Vagina (tissue), 2 donors: ENCODE measurements at regions not wholly inside any gene's neighbourhood (a gene's known extent, or its start where the extent isn't known, plus 50 kb on each side); places are given as distances from the start of the nearest gene placed in this dataset.
"Not testable (repeated sequence)": the region's sequence is repeated elsewhere in the genome, so short reads cannot be mapped to it uniquely, and the experiment has no call there.

Source experiments
- DNase-seq, 2 donors: peaks; one replicate each; pipeline ENCODE4 v3.0.0-alpha.2; 2017; ENCODE audit errors: extremely low spot score in 2 of 2
- H3K27ac ChIP-seq: fragments of 200-600 bp; sonication (generic); one replicate; pipeline ENCODE4 v1.5.1; 2019
- H3K27me3 ChIP-seq: fragments of 200-600 bp; sonication (generic); one replicate; pipeline ENCODE4 v1.5.1; 2019
- H3K36me3 ChIP-seq, 2 donors: fragments of 200-600 bp; sonication (generic); one replicate each; pipeline ENCODE4 v1.5.1; 2017 to 2019
- H3K4me1 ChIP-seq: fragments of 200-600 bp; sonication (generic); one replicate; pipeline ENCODE4 v1.5.1; 2019
- H3K4me3 ChIP-seq, 2 donors: fragments of 200-600 bp; sonication (generic); 1 replicate in 1 of 2; 2 replicates in 1 of 2; pipeline ENCODE4 v1.5.1; 2016 to 2019
- H3K9me3 ChIP-seq: fragments of 200-600 bp; sonication (generic); one replicate; pipeline ENCODE4 v1.5.1; 2019
- CTCF ChIP-seq, 3 experiments: fragments of 450-650 bp in 2 of 3; fragments of 200-600 bp in 1 of 3; sonication (generic) in 1 of 3; IDR thresholded peaks; one replicate each; pipeline ENCODE4 v1.5.1; 2017 to 2019; ENCODE audit warnings: antibody characterized with exemption in 3 of 3, mild to moderate bottlenecking in 2 of 3, moderate library complexity in 2 of 3
- POLR2A ChIP-seq, 2 donors: fragments of 450-650 bp; IDR thresholded peaks; one replicate each; pipeline ENCODE4 v1.6.1; 2017; ENCODE audit warnings: antibody characterized with exemption in 2 of 2, mild to moderate bottlenecking in 2 of 2, moderate library complexity in 2 of 2
- POLR2AphosphoS5 ChIP-seq, 2 donors: sonication (generic); formaldehyde crosslinking; IDR thresholded peaks; one replicate each; pipeline ENCODE4 v1.9.0; 2017; ENCODE audit warnings: antibody characterized with exemption in 2 of 2, mild to moderate bottlenecking in 2 of 2, low read depth in 1 of 2; ENCODE audit not compliant: insufficient read depth in 1 of 2
- intact Hi-C: fragments of 100-400 bp; cut with DNase I; formaldehyde crosslinking; loops from one replicate; pipeline ENCODE4 v1.15.1; 2023

- TF ChIP-seq POLR2A (IDR thresholded peaks at IDR 0.05) (no peak), POLR2AphosphoS5 (IDR thresholded peaks at IDR 0.05; ENCODE audit: insufficient read depth in 1 of 2, low read depth in 1 of 2) (no peak), CTCF (IDR thresholded peaks at IDR 0.05) (no peak)
- H3K27ac ChIP-seq, result no peak overlapping the region
- intact Hi-C loops, result no loop called here
- H3K4me1 ChIP-seq, result no peaks in the 10 kb centered on the region
- H3K27me3 ChIP-seq, result no peaks in the 10 kb centered on the region
- no peaks in the 10 kb centered on the region for H3K36me3 ChIP-seq
- no peaks in the 10 kb centered on the region for H3K9me3 ChIP-seq
- no peak for DNase-seq
- H3K4me3 ChIP-seq, result no peak overlapping the region
These were observed 140.6 kb upstream of the KCNJ3 start for GRCh38 chr2:154557906-154558305.

- Histone ChIP-seq H3K4me3 (no peak overlapping the region), H3K27me3 (no peaks in the 10 kb centered on the region), H3K27ac (no peak overlapping the region), H3K4me1 (no peaks in the 10 kb centered on the region), H3K36me3 (no peaks in the 10 kb centered on the region), H3K9me3 (no peaks in the 10 kb centered on the region)
- intact Hi-C loops, result no loop called here
- no peak for DNase-seq
- no peak for TF ChIP-seq CTCF (IDR thresholded peaks at IDR 0.05)
- TF ChIP-seq POLR2AphosphoS5 (IDR thresholded peaks at IDR 0.05; ENCODE audit: insufficient read depth in 1 of 2, low read depth in 1 of 2), result no peak
- TF ChIP-seq POLR2A (IDR thresholded peaks at IDR 0.05), result no peak
These were observed 133.1 kb upstream of the KCNJ3 start for GRCh38 chr2:154565433-154565832.

GRCh38 chr2:154568413-154568812 lies 130.1 kb upstream of the KCNJ3 start:
- intact Hi-C loops, result no loop called here
- H3K9me3 ChIP-seq, result no peaks in the 10 kb centered on the region
- TF ChIP-seq CTCF (IDR thresholded peaks at IDR 0.05) (no peak), POLR2AphosphoS5 (IDR thresholded peaks at IDR 0.05; ENCODE audit: insufficient read depth in 1 of 2, low read depth in 1 of 2) (no peak), POLR2A (IDR thresholded peaks at IDR 0.05) (no peak)
- no peak overlapping the region for H3K4me3 ChIP-seq
- no peak for DNase-seq
- H3K4me1 ChIP-seq, result no peaks in the 10 kb centered on the region
- H3K36me3 ChIP-seq, result no peaks in the 10 kb centered on the region
- H3K27me3 ChIP-seq, result no peaks in the 10 kb centered on the region
- no peak overlapping the region for H3K27ac ChIP-seq

GRCh38 chr2:154570501-154570900 lies 128.0 kb upstream of the KCNJ3 start:
- Histone ChIP-seq H3K27ac (no peak overlapping the region), H3K36me3 (no peaks in the 10 kb centered on the region), H3K9me3 (no peaks in the 10 kb centered on the region), H3K4me3 (no peak overlapping the region), H3K27me3 (no peaks in the 10 kb centered on the region), H3K4me1 (no peaks in the 10 kb centered on the region)
- no peak for DNase-seq
- TF ChIP-seq CTCF (IDR thresholded peaks at IDR 0.05) (no peak), POLR2AphosphoS5 (IDR thresholded peaks at IDR 0.05; ENCODE audit: insufficient read depth in 1 of 2, low read depth in 1 of 2) (no peak), POLR2A (IDR thresholded peaks at IDR 0.05) (no peak)
- intact Hi-C loops, result no loop called here

DNA sequence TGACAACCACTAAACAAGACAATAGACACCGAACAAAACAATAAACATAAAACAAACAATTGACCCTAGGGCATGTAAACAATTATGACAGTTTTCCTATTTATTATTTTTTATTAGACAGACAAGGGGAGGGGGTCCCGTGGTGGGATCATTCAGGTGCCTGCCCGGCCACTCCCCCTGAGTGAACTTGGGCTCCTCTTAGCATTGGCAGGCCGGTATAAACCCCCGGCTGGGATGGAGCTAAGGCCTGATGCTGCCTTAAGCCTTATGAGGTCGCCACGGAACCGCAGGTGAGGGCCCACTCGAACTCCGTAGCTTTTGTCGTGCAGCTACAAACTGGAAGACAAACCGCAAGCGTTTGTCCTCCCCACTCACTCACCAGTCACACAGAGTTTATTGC lies 121.8 kb upstream of the KCNJ3 start:
- H3K27ac ChIP-seq, H3K4me3 ChIP-seq, intact Hi-C loops, H3K27me3 ChIP-seq, DNase-seq, H3K9me3 ChIP-seq, H3K36me3 ChIP-seq, H3K4me1 ChIP-seq: not testable (repeated sequence)

DNA sequence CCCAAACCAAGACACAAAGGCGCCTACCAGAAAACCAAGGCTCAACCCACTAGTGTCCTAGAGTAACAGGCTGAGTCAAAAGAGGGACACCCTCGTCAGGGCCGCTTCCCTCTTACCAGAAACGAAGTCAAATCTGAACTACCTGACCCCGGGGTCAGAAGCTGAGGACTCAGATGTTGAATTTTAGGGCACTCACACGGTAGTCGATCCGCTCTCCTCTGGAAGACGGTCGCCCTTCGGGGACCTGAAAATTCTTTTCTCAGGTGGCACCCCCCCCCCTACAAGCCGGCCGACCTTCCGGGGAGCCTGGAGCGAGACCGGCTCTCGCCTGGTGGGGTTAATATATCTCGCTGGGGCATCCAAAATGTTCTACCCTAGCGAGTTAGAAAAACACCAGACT lies 121.1 kb upstream of the KCNJ3 start:
- H3K36me3 ChIP-seq, result no peaks in the 10 kb centered on the region
- intact Hi-C loops, result no loop called here

More for the DNA sequence above, 121.1 kb upstream of the KCNJ3 start:
- TF ChIP-seq CTCF (IDR thresholded peaks at IDR 0.05) (no peak), POLR2AphosphoS5 (IDR thresholded peaks at IDR 0.05; ENCODE audit: insufficient read depth in 1 of 2, low read depth in 1 of 2) (no peak), POLR2A (IDR thresholded peaks at IDR 0.05) (no peak)
- Histone ChIP-seq H3K9me3 (no peaks in the 10 kb centered on the region), H3K27me3 (no peaks in the 10 kb centered on the region), H3K4me1 (no peaks in the 10 kb centered on the region), H3K4me3 (no peak overlapping the region), H3K27ac (no peak overlapping the region)
- DNase-seq, result no peak
